EL (cell line): ENCODE measurements at regions not wholly inside any gene's neighbourhood (a gene's known extent, or its start where the extent isn't known, plus 50 kb on each side); places are given as distances from the start of the nearest gene placed in this dataset.
"Not testable (repeated sequence)": the region's sequence is repeated elsewhere in the genome, so short reads cannot be mapped to it uniquely, and the experiment has no call there.

Experiments
- DNase-seq: peaks from one replicate; pipeline ENCODE4 v3.0.0-alpha.2; 2016

DNA sequence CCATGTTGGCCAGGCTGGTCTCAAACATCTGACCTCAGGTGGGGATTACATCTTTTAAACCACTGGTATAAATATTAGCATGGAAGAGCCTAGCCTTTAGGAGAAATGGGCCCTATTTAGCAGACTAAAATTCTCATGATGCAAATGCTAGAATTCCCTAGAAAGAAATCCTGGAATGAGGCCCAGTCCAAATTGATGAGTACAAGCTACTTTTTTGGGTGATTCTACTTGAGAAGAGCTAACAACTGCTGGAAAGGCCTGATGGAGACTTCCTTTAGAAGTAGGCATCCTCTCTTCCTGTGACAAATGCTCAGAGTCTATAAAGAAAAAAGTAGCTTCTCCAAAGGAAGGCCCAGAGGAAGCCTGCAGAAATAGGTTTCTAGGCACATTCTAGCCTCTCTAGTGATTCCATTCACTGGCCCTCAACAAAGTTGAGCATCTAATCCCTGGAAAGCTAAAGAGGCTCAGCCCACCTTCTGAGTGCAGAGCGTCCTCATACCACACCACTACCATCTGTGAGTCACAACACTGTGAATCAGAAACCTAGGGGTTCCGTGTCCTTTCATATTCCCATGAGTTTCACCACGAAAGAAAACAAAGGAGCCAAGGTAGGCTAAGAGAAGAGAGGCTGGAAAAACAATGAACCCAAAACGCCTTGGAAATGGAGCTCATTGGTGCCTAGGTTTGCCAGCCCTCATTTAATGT lies 183.1 kb downstream of the C1D start:
- DNase-seq = peak; percentile 77

GRCh38 chr2:67880291-67880761 lies 182.5 kb downstream of the C1D start:
- DNase-seq = peak; percentile 70

GRCh38 chr2:67881816-67882215 lies 181.0 kb downstream of the C1D start:
- DNase-seq = no peak

- DNase-seq = no peak
Measured at GRCh38 chr2:67883316-67884087, 179.3 kb downstream of the C1D start.

DNA sequence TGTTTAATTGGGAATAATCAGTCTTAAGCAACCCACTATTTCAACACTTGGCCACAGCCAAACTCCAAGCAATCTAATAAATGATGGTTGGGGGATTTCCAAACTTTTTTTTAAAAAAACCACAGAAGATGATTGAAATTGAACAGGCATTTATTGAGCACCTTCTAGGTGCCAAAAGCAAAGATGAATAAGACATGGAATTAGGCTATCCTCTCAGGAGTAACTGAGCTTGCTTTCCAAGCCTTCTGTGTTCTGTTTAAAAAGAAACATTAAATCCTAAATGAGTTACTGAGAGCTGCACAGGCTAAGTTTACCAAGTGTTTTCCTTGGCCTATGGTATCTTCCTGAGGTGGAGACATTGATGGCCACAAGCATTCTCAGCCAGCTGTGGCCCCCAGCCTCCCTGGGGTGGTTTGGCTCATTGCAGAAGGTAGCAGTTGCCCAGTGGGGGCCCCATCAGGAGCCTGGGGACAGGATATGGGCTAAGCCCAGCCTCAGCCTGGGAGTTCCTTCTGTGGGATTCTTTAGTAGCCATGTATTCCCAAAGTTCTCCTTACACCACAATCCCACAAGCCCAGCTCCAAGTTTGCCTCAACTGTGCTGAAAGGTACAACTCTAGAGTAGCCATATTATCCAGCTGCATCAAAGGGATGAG lies 174.3 kb downstream of the C1D start:
- DNase-seq = no peak

DNA sequence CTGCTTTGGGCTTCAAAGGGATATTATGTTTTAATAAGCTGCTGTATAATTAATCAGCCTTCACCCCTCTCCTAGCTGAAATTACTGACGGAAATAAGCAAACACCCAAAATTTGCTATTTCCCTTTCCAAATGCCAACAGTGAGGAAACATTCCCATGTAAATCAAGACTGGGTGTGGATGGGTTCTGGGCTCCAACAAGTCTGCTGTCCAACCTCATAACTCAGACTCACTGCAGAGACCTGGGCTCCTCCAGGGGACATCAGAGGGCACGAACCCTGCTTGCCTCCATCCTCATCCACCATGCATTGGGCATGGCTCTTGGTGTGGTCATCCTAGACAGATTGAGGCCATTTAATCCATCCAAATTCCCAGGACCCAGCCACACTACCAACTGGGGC lies 173.7 kb downstream of the C1D start:
- DNase-seq = no peak

DNA sequence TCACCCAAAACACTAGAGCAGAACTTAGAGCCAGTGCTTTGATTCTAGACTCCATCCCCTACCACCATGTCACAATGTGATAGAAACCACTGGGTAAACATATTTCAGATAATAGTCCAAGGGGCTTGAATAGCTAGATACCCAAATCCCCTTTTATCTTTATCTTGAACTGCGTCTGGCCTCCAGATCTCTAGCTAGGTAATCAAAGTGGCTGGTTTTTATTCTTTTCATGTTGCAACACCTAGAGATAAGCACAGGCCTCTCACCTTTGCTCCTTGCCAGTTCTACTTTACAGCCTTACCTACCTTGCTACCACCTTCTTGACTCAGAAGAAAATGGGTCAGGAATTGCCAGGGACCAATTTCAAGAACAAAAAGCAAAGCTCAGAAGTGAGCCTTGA lies 171.2 kb downstream of the C1D start:
- no peak for DNase-seq

GRCh38 chr2:67892339-67892846 lies 170.4 kb downstream of the C1D start:
- DNase-seq = no peak

GRCh38 chr2:67895227-67895941 lies 167.4 kb downstream of the C1D start:
- no peak for DNase-seq

DNA sequence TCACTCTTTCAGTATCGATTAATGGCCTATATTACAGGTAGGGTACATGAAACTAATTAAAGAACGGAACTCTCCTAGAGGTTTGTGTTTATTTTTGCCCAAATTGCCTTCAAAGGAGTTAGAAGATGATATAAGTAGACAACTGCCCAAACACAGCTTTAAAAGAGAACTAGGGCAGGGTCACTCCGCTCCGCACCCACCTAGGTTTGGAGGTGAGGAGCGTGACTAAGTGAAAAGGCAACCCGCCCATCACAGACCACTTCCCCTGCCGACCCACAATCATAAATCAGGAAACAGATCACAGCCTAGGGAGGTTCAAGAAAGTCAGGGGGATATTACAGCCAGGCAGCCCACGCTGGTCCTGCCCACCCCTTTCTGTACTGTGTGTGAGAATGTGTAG lies 166.7 kb downstream of the C1D start:
- DNase-seq = no peak

DNA sequence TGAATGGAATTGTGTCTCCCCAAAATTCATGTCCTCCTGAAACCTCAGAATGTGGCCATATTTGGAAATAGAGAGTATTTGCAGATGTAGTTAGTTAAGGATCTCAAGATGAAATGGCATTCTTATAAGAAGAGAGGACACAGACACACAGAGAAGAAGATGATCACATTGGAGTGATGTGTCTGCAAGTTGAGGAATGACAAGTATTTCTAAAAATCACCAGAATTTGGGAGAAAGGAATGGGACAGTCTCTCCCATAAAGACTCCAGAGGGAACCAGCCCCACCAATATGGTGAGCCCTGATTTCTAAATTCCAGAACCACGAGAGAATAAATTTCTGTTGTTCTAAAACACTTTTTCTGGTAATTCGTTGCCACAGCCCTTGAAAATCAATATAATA lies 166.3 kb downstream of the C1D start:
- no peak for DNase-seq

DNA sequence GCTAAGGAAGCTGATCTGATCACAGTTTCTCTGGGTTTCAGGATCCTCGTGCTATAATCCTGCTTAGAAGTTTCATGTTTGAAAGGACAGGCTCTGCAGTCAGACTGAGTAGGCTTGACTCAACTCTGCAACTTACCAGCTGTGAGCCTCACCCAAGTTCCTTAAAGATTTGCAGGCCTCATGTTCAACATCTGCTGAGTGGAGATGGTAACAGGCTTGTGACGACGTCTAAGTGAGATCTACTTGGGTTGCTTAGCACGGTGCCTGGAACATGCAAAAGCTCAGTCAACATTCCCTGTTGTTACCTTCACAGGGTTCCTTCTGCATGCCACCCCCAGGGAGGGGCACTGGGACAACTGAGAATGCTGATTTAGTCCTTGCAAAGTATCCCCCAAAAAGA lies 164.2 kb downstream of the C1D start:
- DNase-seq = no peak

- no peak for DNase-seq
Measured at GRCh38 chr2:67899187-67899586, 163.6 kb downstream of the C1D start.

GRCh38 chr2:67900826-67901225 lies 162.0 kb downstream of the C1D start:
- DNase-seq = no peak

DNA sequence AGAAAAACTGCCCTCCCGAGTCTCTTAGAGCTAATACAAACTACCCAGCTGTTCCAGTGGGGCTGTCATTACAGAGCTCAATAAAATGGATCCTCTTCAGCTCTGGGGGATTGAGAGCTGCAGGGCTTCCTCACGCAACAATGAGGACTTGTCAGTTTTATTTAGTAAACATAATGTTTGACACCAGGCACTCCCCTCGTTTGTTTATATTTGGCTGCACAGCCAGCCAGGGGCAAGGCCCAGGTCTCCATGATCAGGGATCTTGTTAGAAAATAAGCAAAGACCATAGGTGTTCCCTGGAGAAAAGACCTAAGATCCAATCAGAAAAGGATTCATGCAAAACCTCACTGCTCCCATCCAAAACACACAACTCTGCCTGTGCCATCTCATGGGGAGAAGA lies 158.2 kb downstream of the C1D start:
- DNase-seq = no peak

GRCh38 chr2:67904966-67905365 lies 157.8 kb downstream of the C1D start:
- no peak for DNase-seq

- not testable (repeated sequence) for DNase-seq
Measured at GRCh38 chr2:67906547-67906946, 156.3 kb downstream of the C1D start.

- peak; percentile 97 for DNase-seq
Measured at GRCh38 chr2:67917332-67918054, 145.3 kb downstream of the C1D start.

DNA sequence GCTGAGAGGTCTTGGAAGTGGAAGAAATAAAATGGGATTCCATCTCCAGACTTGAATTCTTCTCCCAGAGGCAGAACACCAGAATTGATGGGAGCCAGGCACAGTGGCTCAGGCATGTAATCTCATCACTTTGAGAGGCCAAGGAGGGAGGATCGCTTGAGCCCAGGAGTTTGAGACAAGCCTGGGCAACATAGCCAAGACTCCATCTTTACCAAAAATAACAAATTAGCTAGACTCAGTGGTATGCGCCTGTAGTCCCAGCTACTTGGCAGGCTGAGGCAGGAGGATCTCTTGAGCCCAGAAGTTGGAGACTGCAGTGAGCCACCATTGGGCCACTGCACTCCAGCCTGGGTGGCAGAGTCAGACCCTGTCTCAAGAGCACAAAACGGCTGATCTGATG lies 144.3 kb downstream of the C1D start:
- peak; percentile 16 for DNase-seq

DNA sequence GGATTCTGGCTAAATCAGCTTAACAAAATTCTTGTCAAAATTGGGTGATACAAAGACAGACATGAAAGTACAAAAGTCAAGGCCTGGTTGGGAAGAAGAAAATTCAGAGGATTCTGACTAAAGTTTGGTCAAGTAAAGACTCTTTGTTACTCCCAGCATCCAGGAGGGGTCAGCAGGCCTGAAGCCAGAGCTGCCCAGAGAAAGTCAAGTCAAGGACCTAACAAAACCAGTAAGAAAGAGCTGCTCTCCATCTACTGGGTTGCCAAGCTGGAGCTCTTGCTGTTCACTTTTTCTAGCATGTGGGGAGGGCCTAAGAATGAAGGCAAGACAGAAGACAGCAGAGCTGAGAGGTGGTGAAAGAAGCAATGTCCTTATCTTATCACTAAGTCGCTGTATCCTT lies 143.3 kb downstream of the C1D start:
- DNase-seq = no peak

- no peak for DNase-seq
Measured at GRCh38 chr2:67922080-67922785, 140.6 kb downstream of the C1D start.

DNA sequence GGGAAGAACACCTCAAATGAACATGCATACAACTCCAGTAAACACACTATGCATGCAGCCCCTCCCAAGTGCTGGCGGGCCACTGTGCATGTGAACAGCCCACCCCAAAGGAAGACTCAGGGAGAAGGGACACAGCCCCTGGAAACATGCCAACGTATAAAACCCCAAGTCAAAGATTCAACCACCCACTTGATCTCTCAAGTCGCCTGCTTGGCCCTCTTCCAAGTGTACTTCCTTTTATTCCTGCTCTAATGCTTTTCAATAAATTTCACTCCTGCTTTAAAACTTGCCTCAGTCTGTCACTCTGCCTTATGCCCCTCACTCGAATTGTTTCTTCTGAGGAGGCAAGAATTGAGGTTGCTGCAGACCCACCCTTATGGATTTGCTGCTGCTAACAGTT lies 139.1 kb downstream of the C1D start:
- peak; percentile 9 for DNase-seq
